DND-41 (cell line): ENCODE measurements at regions not wholly inside any gene's neighbourhood (a gene's known extent, or its start where the extent isn't known, plus 50 kb on each side); places are given as distances from the start of the nearest gene placed in this dataset.

Experiments
- EZH2 ChIP-seq: IDR thresholded peaks from 3 replicates; pipeline ENCODE4 v1.6.1; 2012; ENCODE audit warnings: borderline replicate concordance, low read depth, mild to moderate bottlenecking, moderate library complexity, low read length, inconsistent platforms; ENCODE audit not compliant: severe bottlenecking
- TF ChIP-seq, protein P1 (sequence below): IDR thresholded peaks from 2 replicates; pipeline ENCODE4 v1.5.1; 2012; ENCODE audit warnings: borderline replicate concordance, low read length, moderate library complexity, mild to moderate bottlenecking; ENCODE audit not compliant: poor library complexity, severe bottlenecking; ENCODE audit errors: extremely low read depth

DNA sequence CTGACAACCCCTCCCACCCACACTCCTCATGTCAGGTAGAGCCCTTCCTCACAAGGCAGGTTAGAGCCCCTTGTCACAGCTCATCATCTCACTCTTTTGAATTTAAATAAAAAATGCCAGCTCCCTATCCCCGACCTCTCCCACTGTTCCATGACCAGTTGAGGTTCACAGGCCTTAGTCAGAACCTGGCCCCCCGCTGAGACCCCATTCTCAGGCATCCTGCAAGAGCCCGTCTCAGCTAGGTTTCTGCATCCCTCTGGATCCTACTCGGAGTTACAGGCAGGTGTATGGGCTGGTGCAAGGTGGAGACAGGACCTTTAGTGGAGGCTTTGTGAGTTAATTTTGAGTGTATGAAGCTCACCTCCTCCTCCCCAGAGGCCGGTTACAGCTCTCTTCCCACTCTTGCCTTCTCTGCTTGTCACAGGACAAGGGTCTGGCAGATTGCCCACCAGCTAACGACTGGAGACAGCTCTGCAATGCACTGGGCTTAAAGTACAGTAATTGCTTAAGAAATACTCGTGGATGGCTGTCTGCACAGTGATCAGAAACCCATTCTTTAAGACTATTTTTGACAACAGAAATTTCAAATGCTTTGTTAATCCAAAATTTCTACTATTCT is 394.9 kb upstream of the DPP6 start:
- TF ChIP-seq, protein P1, sequence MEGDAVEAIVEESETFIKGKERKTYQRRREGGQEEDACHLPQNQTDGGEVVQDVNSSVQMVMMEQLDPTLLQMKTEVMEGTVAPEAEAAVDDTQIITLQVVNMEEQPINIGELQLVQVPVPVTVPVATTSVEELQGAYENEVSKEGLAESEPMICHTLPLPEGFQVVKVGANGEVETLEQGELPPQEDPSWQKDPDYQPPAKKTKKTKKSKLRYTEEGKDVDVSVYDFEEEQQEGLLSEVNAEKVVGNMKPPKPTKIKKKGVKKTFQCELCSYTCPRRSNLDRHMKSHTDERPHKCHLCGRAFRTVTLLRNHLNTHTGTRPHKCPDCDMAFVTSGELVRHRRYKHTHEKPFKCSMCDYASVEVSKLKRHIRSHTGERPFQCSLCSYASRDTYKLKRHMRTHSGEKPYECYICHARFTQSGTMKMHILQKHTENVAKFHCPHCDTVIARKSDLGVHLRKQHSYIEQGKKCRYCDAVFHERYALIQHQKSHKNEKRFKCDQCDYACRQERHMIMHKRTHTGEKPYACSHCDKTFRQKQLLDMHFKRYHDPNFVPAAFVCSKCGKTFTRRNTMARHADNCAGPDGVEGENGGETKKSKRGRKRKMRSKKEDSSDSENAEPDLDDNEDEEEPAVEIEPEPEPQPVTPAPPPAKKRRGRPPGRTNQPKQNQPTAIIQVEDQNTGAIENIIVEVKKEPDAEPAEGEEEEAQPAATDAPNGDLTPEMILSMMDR = no peak
- TF ChIP-seq EZH2 = no peak
